ENCODE measurements at regions not wholly inside any gene's neighbourhood (a gene's known extent, or its start where the extent isn't known, plus 50 kb on each side); places are given as distances from the start of the nearest gene placed in this dataset.

- TF ChIP-seq CTCF (IDR thresholded peaks at IDR 0.05) (no peak), POLR2A (IDR thresholded peaks at IDR 0.05) (no peak)
Measured at GRCh38 chr4:84100071-84100470, 399.0 kb downstream of the NKX6-1 start.
